ENCODE measurements at regions not wholly inside any gene's neighbourhood (a gene's known extent, or its start where the extent isn't known, plus 50 kb on each side); places are given as distances from the start of the nearest gene placed in this dataset.

DNA sequence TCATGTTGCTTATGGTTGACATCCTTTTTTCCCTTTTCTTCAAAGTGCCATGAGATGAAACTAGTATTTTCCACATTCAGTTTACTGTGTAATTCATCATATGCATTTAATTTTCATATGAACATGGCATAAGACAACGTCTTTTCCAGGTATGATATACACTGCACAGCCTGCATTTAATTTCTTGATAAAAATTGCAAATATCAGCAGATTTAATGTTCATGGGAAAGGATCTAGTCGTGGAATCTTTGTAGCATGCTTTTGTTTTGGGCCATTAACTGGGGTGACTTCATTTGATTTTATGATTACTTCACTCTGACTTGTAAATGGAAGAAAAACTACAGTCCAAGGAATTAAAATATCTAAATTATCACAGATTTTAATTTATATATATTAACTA is 837.3 kb downstream of the IPMK start:
- TF ChIP-seq, protein P1, sequence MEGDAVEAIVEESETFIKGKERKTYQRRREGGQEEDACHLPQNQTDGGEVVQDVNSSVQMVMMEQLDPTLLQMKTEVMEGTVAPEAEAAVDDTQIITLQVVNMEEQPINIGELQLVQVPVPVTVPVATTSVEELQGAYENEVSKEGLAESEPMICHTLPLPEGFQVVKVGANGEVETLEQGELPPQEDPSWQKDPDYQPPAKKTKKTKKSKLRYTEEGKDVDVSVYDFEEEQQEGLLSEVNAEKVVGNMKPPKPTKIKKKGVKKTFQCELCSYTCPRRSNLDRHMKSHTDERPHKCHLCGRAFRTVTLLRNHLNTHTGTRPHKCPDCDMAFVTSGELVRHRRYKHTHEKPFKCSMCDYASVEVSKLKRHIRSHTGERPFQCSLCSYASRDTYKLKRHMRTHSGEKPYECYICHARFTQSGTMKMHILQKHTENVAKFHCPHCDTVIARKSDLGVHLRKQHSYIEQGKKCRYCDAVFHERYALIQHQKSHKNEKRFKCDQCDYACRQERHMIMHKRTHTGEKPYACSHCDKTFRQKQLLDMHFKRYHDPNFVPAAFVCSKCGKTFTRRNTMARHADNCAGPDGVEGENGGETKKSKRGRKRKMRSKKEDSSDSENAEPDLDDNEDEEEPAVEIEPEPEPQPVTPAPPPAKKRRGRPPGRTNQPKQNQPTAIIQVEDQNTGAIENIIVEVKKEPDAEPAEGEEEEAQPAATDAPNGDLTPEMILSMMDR (IDR thresholded peaks at IDR 0.05): no peak
- TF ChIP-seq SIN3A (IDR thresholded peaks at IDR 0.05; ENCODE audit: borderline replicate concordance, insufficient read depth, low read depth, low read length): no peak
- no peak for TF ChIP-seq POLR2AphosphoS5 (IDR thresholded peaks at IDR 0.05; ENCODE audit: low read depth, low read length)
- TF ChIP-seq, protein P2, sequence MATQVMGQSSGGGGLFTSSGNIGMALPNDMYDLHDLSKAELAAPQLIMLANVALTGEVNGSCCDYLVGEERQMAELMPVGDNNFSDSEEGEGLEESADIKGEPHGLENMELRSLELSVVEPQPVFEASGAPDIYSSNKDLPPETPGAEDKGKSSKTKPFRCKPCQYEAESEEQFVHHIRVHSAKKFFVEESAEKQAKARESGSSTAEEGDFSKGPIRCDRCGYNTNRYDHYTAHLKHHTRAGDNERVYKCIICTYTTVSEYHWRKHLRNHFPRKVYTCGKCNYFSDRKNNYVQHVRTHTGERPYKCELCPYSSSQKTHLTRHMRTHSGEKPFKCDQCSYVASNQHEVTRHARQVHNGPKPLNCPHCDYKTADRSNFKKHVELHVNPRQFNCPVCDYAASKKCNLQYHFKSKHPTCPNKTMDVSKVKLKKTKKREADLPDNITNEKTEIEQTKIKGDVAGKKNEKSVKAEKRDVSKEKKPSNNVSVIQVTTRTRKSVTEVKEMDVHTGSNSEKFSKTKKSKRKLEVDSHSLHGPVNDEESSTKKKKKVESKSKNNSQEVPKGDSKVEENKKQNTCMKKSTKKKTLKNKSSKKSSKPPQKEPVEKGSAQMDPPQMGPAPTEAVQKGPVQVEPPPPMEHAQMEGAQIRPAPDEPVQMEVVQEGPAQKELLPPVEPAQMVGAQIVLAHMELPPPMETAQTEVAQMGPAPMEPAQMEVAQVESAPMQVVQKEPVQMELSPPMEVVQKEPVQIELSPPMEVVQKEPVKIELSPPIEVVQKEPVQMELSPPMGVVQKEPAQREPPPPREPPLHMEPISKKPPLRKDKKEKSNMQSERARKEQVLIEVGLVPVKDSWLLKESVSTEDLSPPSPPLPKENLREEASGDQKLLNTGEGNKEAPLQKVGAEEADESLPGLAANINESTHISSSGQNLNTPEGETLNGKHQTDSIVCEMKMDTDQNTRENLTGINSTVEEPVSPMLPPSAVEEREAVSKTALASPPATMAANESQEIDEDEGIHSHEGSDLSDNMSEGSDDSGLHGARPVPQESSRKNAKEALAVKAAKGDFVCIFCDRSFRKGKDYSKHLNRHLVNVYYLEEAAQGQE (IDR thresholded peaks at IDR 0.05; ENCODE audit: insufficient read depth in 1 of 2, low read depth in 2 of 2, low read length in 1 of 2): no peak
- TF ChIP-seq TCF7L2 (IDR thresholded peaks at IDR 0.05; ENCODE audit: low read depth, low read length): no peak

Measured in Panc1 (cell line).